ENCODE measurements at regions not wholly inside any gene's neighbourhood (a gene's known extent, or its start where the extent isn't known, plus 50 kb on each side); places are given as distances from the start of the nearest gene placed in this dataset.
A peak's percentile ranks its signal among the peaks of the same experiment; 100 is the strongest.

DNA sequence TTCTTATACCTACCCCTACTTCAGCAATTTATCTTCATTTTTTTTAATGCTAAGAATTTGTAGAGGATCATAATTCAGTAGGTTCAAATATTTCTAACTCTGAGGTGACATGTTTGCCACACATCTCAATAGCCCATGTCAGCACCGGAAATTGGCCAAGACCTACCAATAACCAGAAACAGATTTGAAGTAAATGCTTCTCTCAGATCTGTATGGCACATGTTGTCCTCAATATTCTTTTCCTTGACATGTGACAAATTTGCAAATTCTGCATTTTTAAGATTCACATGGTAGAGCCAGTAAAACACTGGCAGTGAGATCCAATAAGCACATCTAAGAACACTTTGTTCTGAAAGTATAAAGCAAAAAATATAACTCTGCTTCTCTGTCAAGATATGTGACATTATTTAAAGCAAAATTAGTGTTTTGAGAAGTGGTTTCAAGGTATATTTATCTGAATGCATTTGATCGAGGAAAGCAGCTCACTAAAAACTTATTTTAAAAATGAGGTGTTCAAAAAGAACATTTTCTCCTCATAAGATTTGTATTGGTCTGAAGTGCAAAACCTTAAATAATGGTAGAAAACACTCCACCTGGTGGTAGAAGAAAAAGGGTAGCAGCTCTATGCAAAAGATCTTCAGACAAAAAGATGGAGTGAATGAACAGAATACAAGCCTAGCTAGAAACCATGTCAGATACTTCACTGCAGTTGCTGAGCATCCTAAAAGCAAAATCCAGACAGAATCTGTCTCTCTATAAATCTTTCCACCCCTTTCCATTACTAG lies 513.8 kb upstream of the FAM241A start:
- peak in 1 of 2 donors; percentile 1 for DNase-seq

- no peak for DNase-seq
Observed at GRCh38 chr4:111632641-111633151, 512.6 kb upstream of the FAM241A start.

DNA sequence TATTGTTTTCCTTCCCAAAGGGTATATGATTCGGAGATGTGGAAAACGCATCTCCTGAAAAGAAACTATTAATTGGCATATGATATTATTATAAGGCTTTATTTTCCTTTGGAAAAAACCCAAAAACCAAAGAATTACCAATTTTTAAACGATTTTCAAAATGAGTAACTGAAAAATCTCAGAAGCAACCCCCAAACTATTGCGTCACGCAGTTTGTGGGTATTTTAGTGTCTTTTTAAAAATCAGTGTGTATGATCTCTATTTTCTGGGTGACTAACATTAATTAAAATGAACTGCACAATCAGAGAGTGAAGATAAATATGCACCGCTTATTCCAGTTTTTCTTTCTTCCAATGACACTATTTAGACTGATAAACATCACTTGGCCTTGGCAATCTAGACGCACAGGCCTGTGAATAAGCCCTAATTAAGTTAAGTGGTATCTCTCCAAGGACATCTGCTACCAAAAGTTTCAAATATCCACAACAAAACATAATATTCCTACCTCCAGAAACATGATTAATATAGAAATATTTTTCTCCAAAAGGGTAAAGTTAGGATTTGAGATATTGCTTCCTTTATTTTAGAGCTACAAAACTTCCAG lies 511.5 kb upstream of the FAM241A start:
- DNase-seq = no peak

- DNase-seq = no peak
Observed at GRCh38 chr4:111635646-111636045, 509.6 kb upstream of the FAM241A start.

GRCh38 chr4:111636961-111637585 lies 508.2 kb upstream of the FAM241A start:
- no peak for DNase-seq

- DNase-seq = no peak
Observed at GRCh38 chr4:111639120-111639690, 506.0 kb upstream of the FAM241A start.

- DNase-seq = no peak
Observed at GRCh38 chr4:111639876-111640275, 505.4 kb upstream of the FAM241A start.

DNA sequence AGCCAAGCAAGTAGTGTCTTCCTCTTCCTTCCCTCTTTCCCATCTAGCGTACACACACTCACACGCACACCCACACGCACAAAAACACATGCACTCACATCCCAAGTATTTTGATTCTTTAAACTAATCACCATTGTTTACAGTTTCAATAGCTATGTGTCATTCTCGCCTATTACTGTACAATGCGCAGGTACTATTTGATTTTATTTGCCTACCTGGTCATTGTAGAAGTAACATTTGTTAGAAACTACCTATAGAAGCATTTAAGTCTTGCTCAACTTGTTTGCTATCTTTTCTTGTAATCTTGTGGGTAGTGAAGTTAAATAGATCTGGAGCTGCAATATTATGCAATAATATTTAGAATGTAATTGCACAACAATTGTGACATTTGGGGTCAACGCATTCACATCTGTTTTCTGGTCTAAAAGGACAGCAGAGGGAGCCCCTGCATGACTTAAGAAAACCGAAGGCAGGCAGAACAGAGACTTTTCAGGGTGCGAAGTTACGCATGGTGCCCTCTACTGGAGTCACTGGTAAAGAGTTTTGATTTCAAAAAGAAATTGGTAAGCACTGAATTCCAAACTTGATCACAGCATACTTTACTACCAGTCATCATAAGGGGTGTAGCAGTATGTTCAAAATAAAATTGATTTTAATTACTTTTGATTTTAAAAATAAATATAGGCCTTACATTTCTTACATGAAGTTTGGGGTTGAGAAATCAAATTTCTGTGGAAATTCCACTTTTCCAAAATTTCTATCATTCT lies 503.3 kb upstream of the FAM241A start:
- DNase-seq = peak; percentile 47 to 83

GRCh38 chr4:111648056-111648455 lies 497.2 kb upstream of the FAM241A start:
- DNase-seq = no peak

DNA sequence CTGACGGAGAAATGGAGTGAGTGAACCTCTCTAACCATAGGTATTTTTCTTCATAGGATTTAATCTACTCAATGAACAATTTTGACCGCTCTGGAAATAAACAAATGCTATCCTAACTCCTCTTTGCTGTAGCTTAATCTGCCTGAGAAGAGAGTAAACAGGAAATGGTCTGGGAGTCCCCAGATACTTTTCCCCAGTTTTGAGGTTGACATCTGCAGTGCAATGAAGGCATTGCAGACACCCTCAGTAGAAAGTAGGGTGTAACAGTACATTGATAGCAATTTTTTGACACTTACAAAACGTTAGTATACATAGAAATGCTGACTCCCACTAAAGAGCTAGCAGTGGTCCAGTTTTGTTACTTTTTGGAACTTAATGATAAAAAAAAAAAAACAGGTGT lies 495.9 kb upstream of the FAM241A start:
- DNase-seq = no peak

DNA sequence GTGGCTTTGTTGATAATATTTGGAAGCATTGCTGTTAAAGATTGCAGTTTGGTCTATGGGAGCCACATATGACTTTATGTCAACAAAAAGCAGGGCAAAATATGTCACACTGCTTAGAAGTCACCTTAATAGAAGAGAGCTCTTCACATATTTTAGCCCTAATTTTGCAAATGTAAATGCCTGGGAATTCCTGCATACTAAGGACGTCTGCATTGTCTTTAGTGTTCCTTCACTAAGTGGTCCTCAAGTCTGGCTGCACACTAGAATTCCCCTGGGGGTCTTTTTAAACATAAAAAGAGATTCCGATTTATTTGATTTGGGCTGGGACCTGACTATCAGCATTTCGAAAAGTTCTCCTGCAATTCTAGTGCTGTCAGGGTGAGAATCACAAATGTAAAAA lies 495.1 kb upstream of the FAM241A start:
- DNase-seq = no peak

DNA sequence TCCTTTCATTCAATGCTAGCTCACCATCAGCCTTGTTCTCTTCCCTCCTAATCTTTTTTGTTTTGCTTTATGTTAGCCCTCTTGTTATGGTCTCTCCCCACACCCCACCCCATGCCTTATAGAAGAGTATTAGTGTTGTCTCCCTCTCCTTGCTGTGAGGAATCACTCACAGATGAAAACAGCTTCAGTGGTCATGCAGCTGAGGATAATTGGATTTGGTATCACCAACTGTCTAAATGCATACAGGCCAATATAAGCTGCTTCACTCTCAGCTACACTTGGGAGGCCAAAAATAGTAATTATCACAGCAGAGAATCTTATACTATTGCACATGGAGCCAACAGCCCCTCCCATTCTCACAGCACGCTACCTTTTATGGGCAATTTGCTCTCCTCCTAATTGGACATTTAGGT lies 494.6 kb upstream of the FAM241A start:
- no peak for DNase-seq

- DNase-seq = no peak
Observed at GRCh38 chr4:111652236-111652635, 493.0 kb upstream of the FAM241A start.

DNA sequence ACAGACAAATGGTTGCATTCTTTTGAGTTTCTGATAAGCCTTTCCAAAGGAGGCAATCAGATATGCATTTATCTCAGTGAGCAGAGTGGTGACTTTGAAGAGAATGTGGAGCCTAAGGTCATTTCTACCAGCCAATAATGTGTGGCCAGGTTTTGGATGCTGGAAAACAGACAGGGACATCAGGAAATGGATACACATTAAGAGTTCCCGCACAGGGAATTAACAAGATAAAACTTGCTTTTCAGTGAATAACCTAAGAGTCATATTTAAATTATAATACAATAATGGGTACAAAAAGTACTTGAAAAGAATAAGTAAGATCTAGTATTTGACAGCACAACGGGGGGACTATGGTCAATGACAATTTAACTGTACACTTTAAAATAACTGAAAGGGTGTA lies 492.3 kb upstream of the FAM241A start:
- no peak for DNase-seq

GRCh38 chr4:111662496-111662895 lies 482.8 kb upstream of the FAM241A start:
- DNase-seq = no peak

DNA sequence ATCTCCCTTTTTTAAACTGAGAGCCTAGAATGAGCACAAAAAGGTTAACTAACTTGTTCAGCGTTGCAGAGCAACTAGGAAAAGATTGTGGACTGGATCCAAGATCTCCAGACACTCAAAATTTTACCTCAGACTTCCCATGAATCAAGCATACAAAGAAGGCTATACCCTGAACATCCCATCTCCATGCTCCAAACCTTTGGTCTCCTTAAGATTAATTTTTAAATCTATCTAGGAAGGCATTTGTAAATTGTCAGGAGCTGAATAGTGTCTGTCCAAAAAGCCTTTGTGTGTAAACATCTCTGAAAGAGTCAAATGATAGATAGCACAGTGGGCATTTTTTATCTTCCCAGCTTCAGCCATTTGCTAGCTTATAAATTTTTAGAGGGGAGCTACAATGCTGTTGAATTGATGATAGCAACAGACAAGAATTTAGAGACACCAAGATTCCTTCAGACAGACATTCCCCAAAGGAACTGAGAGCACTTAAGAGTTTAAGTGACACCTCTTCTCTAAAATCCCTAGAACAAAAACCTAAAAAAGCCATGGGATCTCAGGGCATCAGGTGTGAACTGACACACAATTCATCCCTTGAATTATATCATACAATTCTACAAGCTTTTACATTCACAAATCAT lies 480.8 kb upstream of the FAM241A start:
- no peak for DNase-seq

DNA sequence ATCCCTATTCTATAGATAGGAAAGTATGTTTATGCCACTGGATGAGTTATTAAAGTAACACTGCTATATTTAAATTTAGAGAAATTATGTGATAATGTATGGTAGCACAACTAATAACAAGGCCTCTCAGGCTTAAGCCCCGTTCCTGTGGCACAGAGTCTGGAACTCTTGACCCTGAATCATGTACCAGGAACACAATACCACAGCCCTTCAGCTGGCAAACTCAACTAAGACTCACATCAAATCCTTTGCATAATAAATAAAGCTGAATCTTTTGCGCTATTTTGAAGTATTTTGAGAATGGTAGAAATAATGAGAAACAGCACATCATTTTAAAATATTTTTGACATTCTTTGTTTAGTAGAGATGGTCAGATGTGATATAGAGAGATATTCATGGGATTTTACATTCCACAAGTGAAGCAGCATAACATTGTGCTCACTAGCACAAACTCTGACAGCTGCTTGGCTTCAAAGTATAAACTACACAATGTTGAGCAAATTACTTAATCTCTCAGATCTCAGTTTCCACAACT lies 478.4 kb upstream of the FAM241A start:
- no peak for DNase-seq

GRCh38 chr4:111671756-111672155 lies 473.5 kb upstream of the FAM241A start:
- DNase-seq = no peak

DNA sequence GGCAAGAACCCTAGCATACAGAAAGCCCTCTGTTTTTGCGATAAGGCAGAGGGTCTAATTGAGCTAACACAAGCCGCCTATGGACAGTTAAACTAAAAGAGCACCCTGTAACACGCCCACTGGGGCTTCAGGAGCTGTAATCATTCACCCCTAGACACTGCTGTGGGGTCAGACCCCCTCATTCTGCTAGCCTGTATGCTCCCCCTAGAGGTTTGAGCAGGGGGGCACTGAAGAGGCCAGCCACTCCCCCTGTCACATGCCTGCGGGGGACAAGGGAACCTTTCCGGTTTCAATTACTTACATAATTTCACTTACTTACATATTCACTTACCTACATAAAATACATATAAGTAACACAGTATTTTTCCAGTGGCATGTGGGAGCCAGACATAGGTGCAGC lies 469.5 kb upstream of the FAM241A start:
- DNase-seq = no peak

- no peak for DNase-seq
Observed at GRCh38 chr4:111676533-111676932, 468.7 kb upstream of the FAM241A start.

GRCh38 chr4:111678479-111678878 lies 466.8 kb upstream of the FAM241A start:
- no peak for DNase-seq

- DNase-seq = no peak
Observed at GRCh38 chr4:111678908-111679307, 466.3 kb upstream of the FAM241A start.

Measured in hippocampal formation (tissue), 2 donors.